GM12892 (cell line): ENCODE measurements at regions not wholly inside any gene's neighbourhood (a gene's known extent, or its start where the extent isn't known, plus 50 kb on each side); places are given as distances from the start of the nearest gene placed in this dataset.

ENCODE experiments used
- POLR2A ChIP-seq: IDR thresholded peaks from 2 replicates; pipeline ENCODE4 v1.6.1; 2011; ENCODE audit warnings: low read depth, low read length, control low read depth
- POLR2AphosphoS5 ChIP-seq: IDR thresholded peaks from 2 replicates; pipeline ENCODE4 v1.6.1; 2011; ENCODE audit warnings: low read depth, low read length, control low read depth
- TAF1 ChIP-seq: IDR thresholded peaks from 2 replicates; pipeline ENCODE4 v1.6.1; 2011; ENCODE audit warnings: low read depth, mild to moderate bottlenecking, control low read depth, low read length, borderline replicate concordance

GRCh38 chr9:79492092-79493009 is 79.4 kb upstream of the TLE4 start:
- no peak for TF ChIP-seq POLR2A
- no peak for TF ChIP-seq POLR2AphosphoS5
- no peak for TF ChIP-seq TAF1
